Smooth muscle cell (in vitro differentiated cells): ENCODE measurements at regions not wholly inside any gene's neighbourhood (a gene's known extent, or its start where the extent isn't known, plus 50 kb on each side); places are given as distances from the start of the nearest gene placed in this dataset.

Experiments
- DNase-seq: peaks from one replicate; lab custom pipeline; 2025; ENCODE audit not compliant: unreplicated experiment; lab: John Stamatoyannopoulos, UW
- H2AFZ ChIP-seq: fragments of 200-600 bp; sonication (generic); 2 replicates; pipeline ENCODE4 v1.6.0; 2016; ENCODE audit warnings: antibody characterized with exemption, low read depth, mild to moderate bottlenecking
- H3F3A ChIP-seq: fragments of 200-600 bp; sonication (generic); 2 replicates; pipeline ENCODE4 v1.6.0; 2017; ENCODE audit warnings: antibody characterized with exemption, low read depth
- H3K27ac ChIP-seq: fragments of 200-600 bp; sonication (generic); 2 replicates; pipeline ENCODE4 v1.5.1; 2016; ENCODE audit warnings: low read depth, mild to moderate bottlenecking
- H3K27me3 ChIP-seq: fragments of 200-600 bp; sonication (generic); 2 replicates; pipeline ENCODE4 v1.6.1; 2016; ENCODE audit warnings: low read depth, mild to moderate bottlenecking
- H3K36me3 ChIP-seq: fragments of 200-600 bp; sonication (generic); 2 replicates; pipeline ENCODE4 v1.5.1; 2016; ENCODE audit warnings: low read depth
- H3K4me1 ChIP-seq: fragments of 200-600 bp; sonication (generic); 2 replicates; pipeline ENCODE4 v1.5.1; 2016; ENCODE audit warnings: low read depth
- H3K4me2 ChIP-seq: fragments of 200-600 bp; sonication (generic); 2 replicates; pipeline ENCODE4 v1.6.0; 2016; ENCODE audit warnings: mild to moderate bottlenecking
- H3K4me3 ChIP-seq: fragments of 200-600 bp; sonication (generic); 2 replicates; pipeline ENCODE4 v1.5.1; 2016; ENCODE audit warnings: mild to moderate bottlenecking
- H3K79me2 ChIP-seq: fragments of 200-600 bp; sonication (generic); 2 replicates; pipeline ENCODE4 v1.6.0; 2016; ENCODE audit warnings: low read depth, mild to moderate bottlenecking
- H3K9ac ChIP-seq: fragments of 200-600 bp; sonication (generic); 2 replicates; pipeline ENCODE4 v1.6.0; 2016; ENCODE audit warnings: low read depth
- H3K9me3 ChIP-seq: fragments of 200-600 bp; sonication (generic); replicated peaks from 2 replicates; pipeline ENCODE4 v1.5.1; 2016; ENCODE audit warnings: low read depth
- H4K20me1 ChIP-seq: fragments of 200-600 bp; sonication (generic); 2 replicates; pipeline ENCODE4 v1.6.0; 2016; ENCODE audit warnings: low read depth
- CTCF ChIP-seq: fragments of 200-600 bp; sonication (generic); IDR thresholded peaks from 2 replicates; pipeline ENCODE4 v1.5.1; 2017; ENCODE audit warnings: borderline replicate concordance, mild to moderate bottlenecking, antibody characterized with exemption; ENCODE audit not compliant: insufficient read depth, poor library complexity, severe bottlenecking
- WGBS: methylation state at CpG from one replicate; pipeline ENCODE4 v1.1.7; 2016; ENCODE audit warnings: low lambda C conversion rate; 5-methylcytosine and 5-hydroxymethylcytosine counted together

DNA sequence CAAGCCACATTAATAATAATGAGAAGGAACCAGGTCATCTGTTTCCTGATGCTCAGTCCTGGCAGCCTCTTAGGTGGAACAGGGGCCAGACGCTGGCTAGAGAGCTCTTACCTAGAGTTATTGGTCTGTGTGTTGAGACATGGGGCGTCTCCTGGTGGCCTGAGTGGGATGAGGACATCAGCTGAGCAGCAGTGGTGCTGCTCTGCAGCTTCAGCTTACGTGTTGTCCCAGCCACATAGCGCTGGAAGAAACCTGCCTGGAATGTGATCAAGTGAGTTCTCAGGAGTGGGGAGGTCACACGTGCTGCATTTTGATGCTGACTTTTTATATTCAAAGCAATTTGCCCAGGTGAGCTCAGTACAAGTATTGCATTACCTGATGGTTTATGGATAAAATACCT lies 355.4 kb downstream of the CDH26 start:
- no peak for TF ChIP-seq CTCF
- H3K79me2 ChIP-seq = no peaks in the 10 kb centered on the region
- no peaks in the 10 kb centered on the region for H3K9me3 ChIP-seq
- no peaks in the 10 kb centered on the region for H3K27me3 ChIP-seq
- no peak overlapping the region for H3K9ac ChIP-seq
- H3K4me2 ChIP-seq = no peak overlapping the region
- no peaks in the 10 kb centered on the region for H4K20me1 ChIP-seq
- H3K27ac ChIP-seq = no peak overlapping the region
- H3K36me3 ChIP-seq = no peaks in the 10 kb centered on the region
- no peak overlapping the region for H2AFZ ChIP-seq
- WGBS = 69% methylated on average over 5 of the region's 5 CpGs
- H3F3A ChIP-seq = no peaks in the 10 kb centered on the region
- no peaks in the 10 kb centered on the region for H3K4me1 ChIP-seq
- H3K4me3 ChIP-seq = no peak overlapping the region
- DNase-seq = no peak

- Histone ChIP-seq H3K36me3 (no peaks in the 10 kb centered on the region), H3K9ac (no peak overlapping the region), H3K27me3 (no peaks in the 10 kb centered on the region), H3F3A (no peaks in the 10 kb centered on the region), H3K9me3 (no peaks in the 10 kb centered on the region), H4K20me1 (no peaks in the 10 kb centered on the region), H2AFZ (no peak overlapping the region), H3K4me3 (no peak overlapping the region), H3K79me2 (no peaks in the 10 kb centered on the region), H3K4me2 (no peak overlapping the region), H3K4me1 (no peaks in the 10 kb centered on the region), H3K27ac (no peak overlapping the region)
- no peak for TF ChIP-seq CTCF
- DNase-seq = no peak
- WGBS = 92% methylated on average over 2 of the region's 3 CpGs
These were observed 356.5 kb downstream of the CDH26 start for GRCh38 chr20:60314727-60315126.

DNA sequence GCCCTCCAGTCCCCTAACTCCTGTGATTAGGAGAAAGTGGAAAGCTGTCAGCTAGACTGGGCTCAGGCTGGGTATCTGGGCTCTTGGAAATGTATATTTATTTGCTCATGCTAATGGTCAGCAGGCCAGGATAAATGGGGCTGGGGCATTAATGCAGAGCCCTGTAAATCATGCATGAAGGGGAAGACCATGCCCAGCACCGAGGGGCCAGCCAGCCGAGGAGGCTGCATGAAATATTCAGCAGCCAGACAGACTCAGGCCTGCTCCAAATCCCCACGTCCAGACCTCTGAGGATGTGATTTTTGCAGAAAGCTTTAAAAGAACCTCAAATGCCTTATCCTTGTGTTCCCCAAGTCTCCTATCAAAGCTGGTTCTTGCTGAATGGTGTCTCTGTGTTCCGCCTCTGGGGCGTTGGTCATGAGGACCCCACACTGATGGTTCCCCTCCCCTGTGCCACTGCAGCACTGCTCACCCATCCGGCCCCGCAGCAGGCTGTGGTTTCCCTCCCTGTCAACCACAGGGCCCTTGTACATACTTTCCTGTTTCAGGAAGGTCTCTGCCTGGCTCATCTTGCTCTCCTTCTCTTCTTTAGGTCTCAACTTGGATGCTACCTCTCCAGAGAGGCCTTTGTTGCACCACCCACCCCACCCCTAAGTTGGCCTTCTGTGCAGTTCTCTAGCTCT lies 358.4 kb downstream of the CDH26 start:
- H3K4me2 ChIP-seq = no peak overlapping the region
- H3K27me3 ChIP-seq = no peaks in the 10 kb centered on the region
- no peak for DNase-seq
- 76% methylated on average over 7 of the region's 7 CpGs for WGBS
- no peak overlapping the region for H3K9ac ChIP-seq
- no peaks in the 10 kb centered on the region for H3K79me2 ChIP-seq
- H3K4me3 ChIP-seq = no peak overlapping the region
- no peak overlapping the region for H3K27ac ChIP-seq
- H2AFZ ChIP-seq = no peak overlapping the region
- H3F3A ChIP-seq = no peaks in the 10 kb centered on the region
- no peaks in the 10 kb centered on the region for H4K20me1 ChIP-seq
- no peak for TF ChIP-seq CTCF
- no peaks in the 10 kb centered on the region for H3K9me3 ChIP-seq
- no peaks in the 10 kb centered on the region for H3K36me3 ChIP-seq
- H3K4me1 ChIP-seq = no peaks in the 10 kb centered on the region

DNA sequence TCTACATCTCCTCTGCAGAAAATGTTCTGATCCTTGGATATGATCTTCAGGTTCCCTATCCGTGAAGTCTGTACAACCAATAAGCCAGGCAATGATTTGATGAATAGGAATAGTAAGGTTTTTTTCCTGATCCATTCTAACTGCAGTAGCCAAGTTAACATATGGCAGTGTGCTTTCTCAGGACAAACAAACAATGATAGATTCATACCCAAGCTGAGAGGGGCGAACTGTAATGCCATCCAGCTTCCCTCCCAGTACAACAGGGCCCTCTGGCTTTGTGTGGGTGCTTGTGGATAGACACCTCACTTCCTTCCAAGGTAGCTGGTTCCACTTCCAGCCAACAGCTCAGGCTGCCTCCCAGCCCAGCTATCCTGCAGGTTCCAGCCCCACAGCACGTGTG lies 359.2 kb downstream of the CDH26 start:
- Histone ChIP-seq H3K4me3 (no peak overlapping the region), H3K27ac (no peak overlapping the region), H3K9me3 (no peaks in the 10 kb centered on the region), H3K79me2 (no peaks in the 10 kb centered on the region), H3K9ac (no peak overlapping the region), H3K27me3 (no peaks in the 10 kb centered on the region), H3K4me1 (no peaks in the 10 kb centered on the region), H3K36me3 (no peaks in the 10 kb centered on the region), H3F3A (no peaks in the 10 kb centered on the region), H3K4me2 (no peak overlapping the region), H4K20me1 (no peaks in the 10 kb centered on the region), H2AFZ (no peak overlapping the region)
- 73% methylated on average over 3 of the region's 3 CpGs for WGBS
- no peak for DNase-seq
- no peak for TF ChIP-seq CTCF
